ENCODE measurements at regions not wholly inside any gene's neighbourhood (a gene's known extent, or its start where the extent isn't known, plus 50 kb on each side); places are given as distances from the start of the nearest gene placed in this dataset.

DNA sequence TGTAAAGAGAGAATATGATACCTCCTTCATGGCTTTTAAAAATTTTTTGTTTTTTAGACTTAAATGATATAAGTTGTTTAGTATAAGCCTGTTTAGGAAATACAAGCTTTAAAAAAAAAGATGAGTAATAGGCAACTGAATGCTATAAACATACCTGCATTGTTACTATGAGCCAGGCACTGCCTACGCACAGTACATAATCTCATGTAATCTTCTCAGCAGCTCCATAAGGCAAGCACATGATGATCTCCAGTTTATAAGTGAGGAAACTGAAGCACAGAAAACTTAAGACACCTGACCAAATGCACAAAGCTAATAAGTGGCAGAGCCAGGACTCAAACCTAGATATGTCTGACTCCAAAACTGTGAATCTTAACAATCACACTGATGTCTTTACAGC, 156.3 kb upstream of the SLC1A4 start:
- no peak for DNase-seq

DNA sequence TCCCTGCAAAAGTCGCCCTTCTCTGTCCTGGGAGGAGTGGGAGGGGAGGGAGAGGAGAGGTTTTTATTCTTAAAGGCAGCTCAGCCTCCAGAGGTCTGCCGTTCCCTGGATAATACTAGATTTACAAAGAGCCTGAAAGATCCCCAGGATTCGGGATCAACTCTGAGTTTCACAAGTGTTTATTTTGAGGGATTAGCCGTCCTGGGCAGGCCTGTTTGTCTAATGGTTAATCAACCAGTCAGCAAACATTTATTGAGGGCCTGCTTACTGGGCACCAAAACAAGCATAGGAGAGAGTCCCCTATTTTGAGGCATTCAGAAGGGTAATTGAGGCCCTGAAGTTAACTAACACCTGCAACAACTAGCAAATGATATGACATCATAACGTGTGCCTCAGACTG, 152.6 kb upstream of the SLC1A4 start:
- DNase-seq, result no peak

DNA sequence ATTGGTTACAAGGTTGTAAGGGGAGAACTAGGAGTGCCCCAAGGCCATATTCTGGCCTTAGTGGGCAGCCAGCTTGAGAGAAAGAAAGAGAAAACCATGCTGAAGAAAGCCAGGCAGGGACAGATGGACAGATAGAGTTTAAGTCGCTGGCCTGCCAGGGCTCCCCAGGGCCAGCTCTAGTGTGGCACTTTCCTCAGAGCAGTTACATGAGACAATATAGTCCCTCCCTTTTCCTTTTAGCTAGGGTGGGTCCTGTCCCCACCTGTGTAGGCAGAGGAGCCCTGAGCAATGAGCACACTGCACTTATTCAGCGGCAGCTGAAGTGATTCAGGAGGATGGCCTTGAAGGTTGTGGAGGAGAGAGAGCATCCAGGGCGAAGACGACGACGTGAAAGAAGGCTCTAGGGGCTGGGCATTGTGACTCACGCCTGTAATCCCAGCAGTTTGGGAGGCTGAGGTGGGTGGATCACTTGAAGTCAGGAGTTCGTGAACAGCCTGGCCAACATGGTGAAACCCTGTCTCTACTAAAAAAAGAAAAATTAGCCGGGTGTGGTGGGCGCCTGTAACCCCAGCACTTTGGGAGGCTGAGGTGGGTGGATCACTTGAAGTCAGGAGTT, 152.0 kb upstream of the SLC1A4 start:
- no peak for DNase-seq

DNA sequence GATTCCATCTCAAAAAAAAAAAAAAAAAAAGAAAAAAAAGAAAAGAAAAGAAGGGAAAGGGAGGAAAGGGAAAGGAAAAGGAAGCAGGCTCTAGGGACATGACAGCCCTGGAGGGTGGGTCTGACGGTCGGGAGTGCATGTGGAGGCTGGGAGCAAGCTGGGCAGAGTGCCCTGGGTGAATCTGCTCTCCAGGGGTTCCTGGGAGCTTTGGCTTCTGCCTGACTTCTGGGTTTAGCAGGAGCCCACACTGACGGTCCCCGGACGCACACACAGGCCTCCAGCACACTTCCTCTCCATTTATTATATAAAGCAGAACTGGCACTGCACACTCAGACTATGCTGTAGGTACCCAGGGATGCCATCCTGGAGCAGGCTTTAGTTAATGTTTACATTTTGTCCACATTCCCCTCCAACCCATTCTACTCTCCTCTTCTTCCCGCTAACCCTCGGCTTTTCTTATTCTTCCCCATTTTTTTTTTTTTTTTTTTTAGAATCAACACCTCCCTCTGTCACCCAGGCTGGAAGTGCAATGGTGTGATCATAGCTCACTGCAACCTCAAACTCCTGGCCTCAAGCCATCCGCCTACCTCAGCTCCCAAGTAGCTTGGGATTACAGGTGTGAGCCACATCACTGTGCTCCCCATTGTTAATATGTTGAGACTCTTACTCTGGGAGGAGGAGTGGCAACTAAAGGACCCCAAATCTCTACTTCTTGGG, 151.1 kb upstream of the SLC1A4 start:
- no peak for DNase-seq

DNA sequence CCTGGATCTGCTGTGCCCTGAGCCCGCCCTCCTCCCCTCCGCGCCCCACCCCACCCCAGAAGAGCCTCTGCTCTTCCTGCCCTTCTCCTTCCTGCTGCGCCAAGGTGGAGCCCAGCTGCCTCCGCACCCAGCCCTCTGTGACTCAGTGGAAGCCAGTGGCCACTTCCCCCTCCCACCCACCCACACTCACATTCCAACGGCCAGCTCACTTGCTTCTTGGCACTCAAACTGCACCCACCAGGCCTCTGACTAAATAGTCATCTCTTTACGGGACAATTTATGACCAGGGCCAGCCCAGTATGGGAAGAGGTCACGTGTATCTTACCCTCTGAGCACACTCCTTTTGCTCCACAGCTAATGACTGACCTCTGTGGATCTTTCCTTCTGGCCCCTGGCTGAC, 150.4 kb upstream of the SLC1A4 start:
- no peak for DNase-seq

DNA sequence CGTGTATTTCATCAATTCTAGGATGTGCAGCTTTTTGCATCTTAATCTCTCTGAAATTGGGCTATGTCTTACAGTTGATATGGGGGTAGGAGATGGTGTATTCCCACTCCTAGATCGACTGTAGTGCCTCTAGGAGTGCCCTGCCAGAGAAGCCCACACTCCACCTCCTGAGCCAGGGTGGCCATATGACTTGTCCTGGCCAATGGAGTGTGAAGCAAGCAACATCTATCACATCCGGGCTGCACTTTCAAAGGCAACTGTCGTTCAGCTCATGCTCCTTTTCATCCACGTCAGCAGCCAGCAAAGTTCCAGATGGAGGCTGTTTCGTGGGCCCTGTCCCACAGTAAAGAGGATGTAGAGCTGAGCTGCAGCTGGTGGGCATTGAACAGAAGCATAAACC, 149.4 kb upstream of the SLC1A4 start:
- DNase-seq, result no peak

DNA sequence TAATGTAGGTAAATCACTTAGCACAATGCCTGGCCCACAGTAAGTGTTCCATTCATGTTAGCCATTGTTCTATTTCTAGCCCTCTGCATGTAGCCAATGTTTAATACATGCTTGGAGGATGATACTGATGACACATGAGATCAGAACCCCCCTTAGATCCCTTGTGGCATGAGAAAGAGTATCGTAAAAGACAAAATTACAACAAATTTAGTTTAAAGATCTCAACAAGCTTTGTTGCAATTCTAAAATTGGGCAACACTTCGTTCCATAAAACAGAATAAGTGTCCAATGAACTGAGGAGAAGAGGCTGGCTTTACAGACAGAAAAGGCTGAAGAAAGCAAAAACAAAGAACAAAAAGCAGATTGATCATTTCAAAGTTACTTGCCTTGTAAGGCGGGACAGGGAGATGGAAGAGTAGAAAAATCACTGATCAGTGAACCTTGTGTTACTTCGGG, 148.7 kb upstream of the SLC1A4 start:
- DNase-seq, result no peak

DNA sequence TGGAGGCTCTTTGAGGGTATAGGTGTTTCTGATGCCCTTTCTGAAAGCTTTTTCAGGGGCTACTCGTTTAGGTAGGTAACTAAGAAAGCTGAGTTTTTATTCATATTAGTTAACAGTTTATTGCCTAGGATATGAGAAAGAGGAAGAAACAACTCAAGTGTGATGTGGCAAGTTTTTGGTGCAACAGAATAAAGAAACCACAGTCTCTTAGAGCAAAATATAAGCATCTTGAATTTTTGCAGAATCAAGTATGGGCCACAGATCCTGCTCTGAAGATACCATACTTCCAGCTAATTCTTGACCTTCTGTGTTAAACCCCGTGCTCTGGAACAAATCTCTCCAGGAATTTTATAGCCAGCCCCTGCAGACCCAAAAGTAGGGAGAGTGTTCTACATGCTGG, 147.7 kb upstream of the SLC1A4 start:
- DNase-seq, result no peak

DNA sequence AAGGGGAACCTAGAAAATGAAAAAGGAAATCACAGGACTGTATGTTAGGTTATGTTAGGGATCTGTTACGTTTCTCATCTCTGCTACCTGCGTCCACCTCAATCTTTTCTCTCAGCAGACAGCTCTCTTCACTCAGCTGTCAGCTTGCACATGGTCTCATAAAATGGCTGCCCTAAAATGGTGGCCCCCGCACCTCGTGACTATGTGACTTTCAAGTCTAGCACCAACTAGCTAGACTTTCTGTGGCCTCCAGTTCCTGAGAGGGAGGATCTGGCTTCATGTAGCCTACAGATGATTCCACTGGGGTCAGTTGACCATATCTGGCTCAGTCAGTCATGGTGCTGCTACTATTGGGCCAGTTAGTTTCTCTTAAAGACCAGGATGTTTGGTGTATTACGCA, 147.2 kb upstream of the SLC1A4 start:
- no peak for DNase-seq

DNA sequence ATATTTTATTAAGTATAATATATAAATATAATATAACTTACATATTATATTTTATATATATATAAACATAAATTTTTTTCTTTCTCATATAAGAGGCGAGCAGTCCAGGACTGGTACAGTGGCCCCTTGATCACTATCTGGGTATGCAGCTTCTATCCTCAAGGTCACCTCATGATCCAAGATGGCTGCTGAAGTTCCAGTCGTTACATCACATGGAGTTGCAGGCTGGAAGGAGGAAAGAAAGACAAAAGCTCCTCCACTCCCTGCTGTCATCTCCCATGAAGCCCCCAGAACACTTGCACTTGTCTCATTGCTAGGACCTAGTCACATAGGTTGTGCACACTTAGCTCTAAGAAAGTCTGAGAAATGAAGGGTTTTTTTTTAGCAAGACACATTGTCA, 145.1 kb upstream of the SLC1A4 start:
- DNase-seq, result no peak

DNA sequence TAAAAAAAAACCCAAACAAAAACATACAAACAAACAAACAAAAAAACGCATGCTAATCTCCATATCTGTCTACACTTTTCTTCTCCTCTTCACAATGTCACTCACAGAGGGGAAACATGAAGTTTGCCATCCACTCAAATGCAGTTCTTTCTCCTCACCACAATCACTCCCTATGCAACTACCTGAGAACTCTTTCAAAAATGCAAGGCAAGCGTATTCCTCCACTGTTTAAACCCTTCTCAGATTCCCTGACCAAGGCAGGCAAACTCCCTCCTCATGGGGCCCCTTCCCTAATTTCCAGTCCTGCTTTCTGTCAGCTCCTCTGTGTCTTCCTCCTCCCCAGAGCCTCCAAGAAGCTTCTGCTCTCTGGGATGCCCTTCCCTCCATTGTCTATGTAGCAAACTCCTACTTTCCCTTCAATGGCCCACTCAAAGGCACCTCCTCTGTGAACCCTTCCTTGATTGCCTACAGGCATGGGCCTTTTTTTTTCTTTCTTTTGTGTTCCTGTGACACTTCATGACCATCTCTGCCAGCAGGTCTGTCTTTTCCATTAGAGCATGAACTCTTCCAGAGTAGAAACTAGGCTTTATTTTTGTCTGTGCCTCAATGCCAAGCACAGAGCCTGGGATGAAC, 143.8 kb upstream of the SLC1A4 start:
- DNase-seq, result no peak

DNA sequence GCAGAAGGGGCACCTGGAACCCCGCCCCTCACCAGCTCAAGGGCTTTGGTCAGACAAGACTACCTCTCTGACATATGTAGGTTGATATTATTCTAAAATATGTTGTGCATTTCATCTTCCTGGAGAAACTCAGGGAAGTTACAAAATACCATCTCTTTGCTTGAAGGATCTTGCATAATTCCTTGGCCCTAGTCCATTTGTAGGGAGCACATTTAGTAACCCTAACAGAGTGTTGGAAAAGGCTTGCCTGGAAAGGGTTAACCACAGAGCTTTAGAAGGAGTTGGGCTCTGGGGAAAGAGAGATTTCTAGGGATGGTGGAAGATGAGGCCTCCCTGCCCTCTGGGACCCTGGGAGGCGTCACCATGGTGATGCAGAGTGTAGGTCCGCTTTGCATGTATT, 143.0 kb upstream of the SLC1A4 start:
- DNase-seq, result no peak

DNA sequence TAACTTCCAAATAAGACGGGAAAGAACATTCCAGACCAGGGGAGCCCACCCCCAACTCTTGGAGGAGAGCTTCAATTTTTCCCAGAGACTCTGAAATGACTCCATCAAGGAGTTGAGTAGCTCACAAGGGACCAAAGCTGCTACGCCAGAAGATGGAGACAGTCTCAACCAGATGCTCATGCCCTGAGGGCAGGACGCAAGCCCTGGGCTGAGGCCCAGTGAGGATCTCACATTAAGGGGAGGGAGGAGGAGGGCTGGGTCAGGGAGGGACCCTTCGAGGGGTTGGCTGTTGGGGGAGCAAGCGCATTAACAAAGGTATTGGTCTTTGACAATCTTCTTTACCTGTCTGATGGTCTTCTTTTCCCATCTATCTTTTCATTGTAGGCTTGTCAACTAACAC, 141.3 kb upstream of the SLC1A4 start:
- no peak for DNase-seq

DNA sequence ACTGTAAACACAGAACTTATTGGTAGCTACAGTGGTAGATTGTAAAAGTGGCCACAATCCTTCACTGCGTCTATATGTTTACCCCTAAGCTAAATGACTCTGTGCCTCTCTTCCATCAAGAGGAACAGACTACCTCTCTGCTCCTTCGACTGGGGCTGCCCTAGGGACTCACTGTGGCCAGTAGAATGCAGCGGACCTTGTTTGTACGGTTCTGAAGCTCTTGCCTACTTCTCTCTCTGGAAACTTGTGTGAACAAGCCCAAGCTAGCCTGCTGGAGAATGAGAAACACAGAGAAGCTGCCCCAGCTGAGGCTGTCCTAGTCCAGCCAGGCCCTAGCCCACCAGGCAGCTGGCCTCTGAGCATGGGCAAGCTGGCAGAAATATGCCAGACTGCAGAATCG, 140.8 kb upstream of the SLC1A4 start:
- no peak for DNase-seq

DNA sequence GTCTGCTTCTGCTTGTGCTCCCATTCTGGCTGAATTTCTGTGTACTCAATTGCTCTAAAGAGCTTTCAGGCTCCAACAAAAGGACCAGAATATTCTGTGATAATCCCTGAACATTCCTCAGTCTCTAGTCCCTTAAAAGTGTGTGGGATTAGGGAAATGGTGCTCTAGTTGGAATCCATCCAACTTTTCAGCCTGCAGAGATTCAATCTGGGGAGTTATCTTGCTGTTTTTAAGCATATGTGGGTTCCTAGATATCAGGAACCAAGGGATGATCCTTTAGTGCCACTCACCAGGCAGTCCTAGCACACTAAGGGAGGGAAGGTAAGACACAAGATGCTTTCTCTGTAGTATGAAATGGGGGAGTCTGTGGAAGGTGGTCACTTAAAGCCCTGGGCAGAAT, 140.3 kb upstream of the SLC1A4 start:
- no peak for DNase-seq

DNA sequence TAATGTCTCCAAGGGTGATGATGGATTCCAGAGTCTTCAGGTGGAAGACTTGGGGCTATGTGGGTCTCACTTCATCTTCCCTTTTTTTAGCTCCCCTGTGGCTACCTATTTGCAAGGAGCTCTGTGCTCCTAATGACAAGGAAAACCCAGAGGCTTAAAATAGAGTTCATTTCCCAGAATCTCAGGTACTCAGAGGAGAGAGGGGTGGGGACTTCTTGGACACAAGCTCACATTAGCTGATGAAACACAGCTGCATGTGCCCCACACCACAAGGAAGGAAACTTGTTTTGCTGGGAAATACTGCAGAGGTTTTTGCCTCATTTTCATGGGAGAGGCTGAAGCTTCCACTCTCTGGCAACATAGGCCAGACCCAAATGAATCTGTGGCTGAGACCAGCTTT, 138.6 kb upstream of the SLC1A4 start:
- DNase-seq, result no peak

DNA sequence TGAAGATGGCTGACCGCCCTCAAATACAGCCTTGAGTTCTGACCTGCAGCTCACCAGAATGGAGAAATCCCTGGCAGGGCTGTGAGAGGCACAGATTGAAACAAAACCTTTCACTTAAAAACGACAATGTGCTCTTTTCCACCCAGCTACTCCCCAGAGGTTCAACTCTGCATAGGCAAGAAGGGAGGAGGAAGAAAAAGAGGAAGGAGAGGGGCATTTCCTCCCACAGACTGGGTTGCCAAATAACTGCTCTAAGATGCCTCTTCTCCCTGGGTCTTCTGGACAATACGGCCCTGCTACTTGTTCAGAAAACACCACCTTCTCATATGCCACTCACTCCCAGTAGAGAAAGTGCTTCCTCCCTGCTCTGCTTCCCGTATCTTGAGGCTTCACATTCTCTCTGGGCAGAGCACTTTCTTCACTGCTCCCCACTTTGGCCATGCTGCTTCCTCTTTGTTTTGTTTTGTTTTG, 136.4 kb upstream of the SLC1A4 start:
- no peak for DNase-seq

DNA sequence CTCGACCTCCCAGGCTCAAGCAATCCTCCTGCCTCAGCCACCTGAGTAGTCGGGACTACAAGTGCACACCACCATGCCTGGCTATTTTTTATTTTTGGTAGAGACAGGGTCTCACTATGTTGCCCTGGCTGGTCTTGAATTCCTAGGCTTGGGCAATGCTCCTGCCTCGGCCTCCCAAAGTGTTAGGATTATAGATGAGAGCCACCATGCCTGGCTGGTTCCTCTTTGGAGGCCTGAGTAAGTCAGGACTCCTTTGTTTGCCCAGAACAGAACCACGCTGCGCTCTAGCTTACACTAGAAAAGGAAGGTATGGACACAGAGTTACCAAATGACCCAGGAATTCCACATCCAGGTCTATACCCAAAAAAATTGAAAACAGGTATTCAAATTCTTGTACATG, 135.9 kb upstream of the SLC1A4 start:
- no peak for DNase-seq

DNA sequence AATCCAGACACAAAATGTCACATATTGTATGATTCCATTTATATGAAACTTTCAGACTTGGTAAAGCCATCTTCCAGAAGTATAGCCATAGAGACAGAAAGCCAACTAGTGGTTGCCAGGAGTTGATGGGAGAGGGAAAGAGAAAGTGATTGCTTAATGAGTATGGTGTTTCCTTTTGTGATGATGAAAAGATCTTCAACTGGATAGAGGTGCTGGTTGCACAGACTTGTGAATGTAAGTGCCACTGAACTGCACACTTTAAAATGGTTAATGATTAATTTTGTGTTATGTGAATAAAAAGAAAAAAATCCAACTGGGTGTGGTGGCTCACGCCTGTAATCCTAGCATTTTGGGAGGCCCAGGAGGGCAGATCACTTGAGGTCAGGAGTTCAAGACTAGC, 135.3 kb upstream of the SLC1A4 start:
- DNase-seq, result no peak

DNA sequence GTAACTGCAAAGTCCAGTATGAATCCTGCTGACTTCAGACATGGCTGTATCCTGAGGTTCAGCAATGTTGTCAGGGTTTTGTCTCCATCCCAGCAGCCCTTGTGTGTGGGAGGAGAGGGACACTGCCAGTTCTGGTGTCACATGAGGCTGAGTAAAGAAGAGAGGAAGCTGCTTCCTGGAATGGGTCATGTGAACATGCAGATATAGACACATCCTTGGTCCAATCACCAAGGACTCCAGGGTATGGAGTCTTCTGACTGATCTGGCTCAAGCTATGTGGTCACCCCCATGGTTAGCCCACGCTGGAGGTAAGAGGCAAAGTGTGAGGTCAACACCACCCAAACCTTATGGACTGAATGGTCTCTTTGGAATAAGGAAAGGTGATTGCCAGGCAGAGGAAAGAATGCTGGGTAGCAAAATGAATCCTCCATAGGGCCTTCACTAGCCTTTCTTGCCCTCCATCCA, 134.4 kb upstream of the SLC1A4 start:
- no peak for DNase-seq

DNA sequence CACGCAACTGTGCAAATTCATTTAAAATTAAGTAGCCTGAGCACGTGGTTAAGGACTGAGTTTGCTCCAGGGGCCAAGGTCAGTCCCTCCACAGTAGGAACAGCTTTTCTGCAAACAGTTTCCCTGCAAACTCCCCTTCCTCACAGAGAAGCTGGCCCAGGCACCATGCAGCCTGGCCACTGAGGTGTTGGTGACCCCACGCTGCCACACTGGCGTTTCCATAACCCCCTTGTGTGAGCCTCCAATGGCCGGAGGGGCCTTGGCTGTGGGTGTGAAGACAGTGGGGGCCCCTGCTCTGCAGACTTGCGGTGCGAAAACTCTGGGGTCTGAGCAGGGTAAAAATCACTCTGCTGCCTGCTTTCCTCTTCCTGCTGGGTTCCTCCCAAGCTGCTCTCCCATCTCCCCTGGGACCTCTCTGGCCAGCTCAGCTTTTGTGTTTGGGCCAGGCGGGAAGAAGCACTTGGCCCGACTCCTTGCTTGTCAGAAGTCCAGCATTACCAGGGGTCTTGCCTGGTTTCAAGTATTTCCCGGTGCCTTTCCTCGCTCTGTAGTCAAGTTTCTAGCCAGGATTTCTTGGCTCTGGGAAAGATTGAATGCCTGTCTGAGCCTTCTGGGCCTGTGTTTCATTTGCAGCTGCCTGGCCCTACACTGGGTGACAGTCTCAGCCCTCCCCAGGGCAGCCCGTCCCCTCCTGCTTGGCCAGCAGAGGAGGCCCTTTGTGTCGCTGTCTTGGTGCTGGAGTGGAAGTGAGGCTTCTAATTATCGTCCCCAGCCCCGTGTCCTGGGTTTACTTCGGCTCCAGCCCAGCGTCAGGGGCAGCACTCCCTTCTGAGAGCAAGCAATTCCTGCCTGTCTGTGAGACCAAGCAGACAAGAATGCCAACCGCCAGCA, 131.4 kb upstream of the SLC1A4 start:
- DNase-seq, result no peak

DNA sequence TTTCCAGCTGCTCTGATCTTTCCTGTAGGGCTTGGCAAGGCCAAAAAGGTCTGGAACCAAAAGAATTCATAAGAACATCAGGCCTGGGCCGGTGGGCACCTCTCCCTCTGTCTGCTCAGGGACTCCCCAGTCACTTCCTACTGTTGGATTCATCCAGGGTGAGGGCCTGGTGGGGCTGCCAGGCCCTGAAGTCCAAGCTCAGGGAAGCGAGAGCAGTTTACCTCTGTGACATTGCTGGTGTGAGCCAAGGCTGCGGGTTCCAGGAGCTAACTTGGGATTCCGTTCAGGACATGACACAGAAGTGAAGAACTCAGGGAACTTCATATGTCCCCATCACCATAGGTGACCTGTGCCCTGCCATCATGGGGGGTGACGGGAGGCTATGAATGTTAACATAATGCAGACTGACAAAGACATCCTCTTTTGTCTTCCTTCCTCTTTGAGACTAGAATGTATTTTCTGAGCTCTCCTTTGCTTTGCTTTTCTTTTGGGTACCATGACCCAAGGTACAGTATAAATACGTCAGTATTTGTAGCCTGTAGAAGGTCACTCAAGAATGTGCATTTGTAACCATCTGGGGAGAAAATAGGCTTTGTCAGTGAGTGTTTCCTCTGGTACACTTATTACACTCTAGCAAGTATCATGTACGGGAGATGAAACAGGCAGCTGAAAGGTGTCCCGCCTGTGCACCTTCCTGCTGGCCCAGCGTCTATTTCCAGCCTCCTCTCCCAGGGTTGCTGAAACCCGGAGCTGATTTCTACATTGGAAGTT, 130.5 kb upstream of the SLC1A4 start:
- DNase-seq, result no peak
